Natural killer cell (primary cell): ENCODE measurements at regions not wholly inside any gene's neighbourhood (a gene's known extent, or its start where the extent isn't known, plus 50 kb on each side); places are given as distances from the start of the nearest gene placed in this dataset.
"Not testable (repeated sequence)": the region's sequence is repeated elsewhere in the genome, so short reads cannot be mapped to it uniquely, and the experiment has no call there.

Experiments used
- ATAC-seq, 3 donors: fragments of 150-1000 bp in 2 of 3; fragments of 200-7000 bp in 1 of 3; cut with Tn5 transposase; 1 replicate in 1 of 3; 2 replicates in 2 of 3; pipeline ENCODE4 v1.10.0; 2021; ENCODE audit warnings: mild to moderate bottlenecking in 2 of 3, moderate library complexity in 2 of 3
- DNase-seq, 2 donors: peaks; one replicate each; pipeline versions ENCODE4 v3.0.0 to v3.0.0-alpha.2; 2013 to 2021; ENCODE audit warnings: mixed read lengths in 1 of 2
- H3K27ac ChIP-seq: one replicate; pipeline ENCODE4 v1.5.1; 2013; ENCODE audit warnings: mild to moderate bottlenecking, low read length
- H3K27me3 ChIP-seq: one replicate; pipeline ENCODE4 v1.6.1; 2013; ENCODE audit warnings: low read length; ENCODE audit not compliant: control insufficient read depth, insufficient read depth
- H3K36me3 ChIP-seq: one replicate; pipeline ENCODE4 v1.6.1; 2013; ENCODE audit warnings: low read length; ENCODE audit not compliant: control insufficient read depth, insufficient read depth
- H3K4me1 ChIP-seq: one replicate; pipeline ENCODE4 v1.6.1; 2013; ENCODE audit warnings: low read length; ENCODE audit not compliant: control insufficient read depth, insufficient read depth
- H3K4me3 ChIP-seq: one replicate; pipeline ENCODE4 v1.5.1; 2013; ENCODE audit warnings: low read length
- H3K9me3 ChIP-seq: one replicate; pipeline ENCODE4 v1.6.1; 2013; ENCODE audit warnings: low read length; ENCODE audit not compliant: control insufficient read depth, insufficient read depth
- H3K27ac Mint-ChIP-seq, 2 donors: one replicate each; pipeline ENCODE4 v1.8.0; 2022; ENCODE audit warnings: mild to moderate bottlenecking in 2 of 2, mixed read lengths in 2 of 2, moderate library complexity in 1 of 2
- H3K27me3 Mint-ChIP-seq, 2 donors: one replicate each; pipeline ENCODE4 v1.8.0; 2022; ENCODE audit warnings: low read depth in 2 of 2, mixed read lengths in 2 of 2
- H3K36me3 Mint-ChIP-seq: one replicate; pipeline ENCODE4 v1.8.0; 2022; ENCODE audit warnings: mixed read lengths
- H3K4me1 Mint-ChIP-seq, 2 donors: one replicate each; pipeline ENCODE4 v1.8.0; 2022; ENCODE audit warnings: mixed read lengths in 2 of 2
- H3K4me3 Mint-ChIP-seq: one replicate; pipeline ENCODE4 v1.8.0; 2022; ENCODE audit warnings: mild to moderate bottlenecking, moderate library complexity, mixed read lengths
- H3K9me3 Mint-ChIP-seq, 2 donors: one replicate each; pipeline ENCODE4 v1.8.0; 2022; ENCODE audit warnings: mixed read lengths in 2 of 2
- CTCF ChIP-seq: fragments of 200-600 bp; IDR thresholded peaks from one replicate; pipeline ENCODE4 v1.8.0; 2022; ENCODE audit warnings: antibody characterized with exemption
- WGBS: methylation state at CpG from one replicate; pipeline ENCODE4 v1.1.7; 2013; ENCODE audit warnings: missing lambda C conversion rate; ENCODE audit not compliant: insufficient coverage; 5-methylcytosine and 5-hydroxymethylcytosine counted together
- intact Hi-C: fragments of 100-400 bp; cut with micrococcal nuclease; formaldehyde crosslinking; loops from one replicate; pipeline ENCODE4 v1.14.2; 2022

GRCh38 chr13:80821466-80821865 lies 480.5 kb upstream of the SPRY2 start:
- peaks cover 2 to 4% of the 10 kb centered on the region in 2 donors for H3K9me3 Mint-ChIP-seq
- no peaks in the 10 kb centered on the region for H3K4me1 ChIP-seq
- no peaks in the 10 kb centered on the region for H3K9me3 ChIP-seq
- no peak for TF ChIP-seq CTCF
- H3K27ac ChIP-seq = no peak overlapping the region
- no peaks in the 10 kb centered on the region for H3K27me3 Mint-ChIP-seq
- no peak overlapping the region for H3K27ac Mint-ChIP-seq
- no peak overlapping the region for H3K4me3 ChIP-seq
- no peaks in the 10 kb centered on the region for H3K27me3 ChIP-seq
- no peak overlapping the region for H3K4me3 Mint-ChIP-seq
- H3K36me3 Mint-ChIP-seq = peaks cover 10% of the 10 kb centered on the region
- H3K4me1 Mint-ChIP-seq = no peaks in the 10 kb centered on the region
- no peaks in the 10 kb centered on the region for H3K36me3 ChIP-seq
- ATAC-seq (no peak), DNase-seq (no peak)
- intact Hi-C loops = no loop called here

GRCh38 chr13:80817979-80818378 lies 477.1 kb upstream of the SPRY2 start:
- no peaks in the 10 kb centered on the region for H3K36me3 Mint-ChIP-seq
- no peak overlapping the region for H3K4me3 Mint-ChIP-seq
- Histone ChIP-seq H3K36me3 (no peaks in the 10 kb centered on the region), H3K9me3 (no peaks in the 10 kb centered on the region), H3K4me1 (no peaks in the 10 kb centered on the region), H3K27ac (no peak overlapping the region), H3K27me3 (no peaks in the 10 kb centered on the region), H3K4me3 (no peak overlapping the region)
- no peak for TF ChIP-seq CTCF
- H3K27ac Mint-ChIP-seq = no peak overlapping the region
- no peaks in the 10 kb centered on the region for H3K4me1 Mint-ChIP-seq
- DNase-seq (no peak), ATAC-seq (no peak)
- H3K27me3 Mint-ChIP-seq = no peaks in the 10 kb centered on the region
- H3K9me3 Mint-ChIP-seq = peaks cover 2 to 7% of the 10 kb centered on the region in 2 donors
- intact Hi-C loops = no loop called here
- no CpG with 5 or more reads among the region's 1 CpG for WGBS

- H3K4me3 Mint-ChIP-seq = no peak overlapping the region
- H3K9me3 ChIP-seq = no peaks in the 10 kb centered on the region
- ATAC-seq (no peak), DNase-seq (no peak)
- H3K27ac ChIP-seq = no peak overlapping the region
- intact Hi-C loops = no loop called here
- no peak for TF ChIP-seq CTCF
- no peaks in the 10 kb centered on the region for H3K27me3 ChIP-seq
- peaks cover 5 to 9% of the 10 kb centered on the region in 2 donors for H3K9me3 Mint-ChIP-seq
- H3K36me3 ChIP-seq = no peaks in the 10 kb centered on the region
- no peak overlapping the region for H3K4me3 ChIP-seq
- H3K27me3 Mint-ChIP-seq = no peaks in the 10 kb centered on the region
- H3K36me3 Mint-ChIP-seq = peaks cover 14% of the 10 kb centered on the region
- no peaks in the 10 kb centered on the region for H3K4me1 ChIP-seq
- no peak overlapping the region for H3K27ac Mint-ChIP-seq
- H3K4me1 Mint-ChIP-seq = no peaks in the 10 kb centered on the region
Measured at GRCh38 chr13:80814541-80814940, 473.6 kb upstream of the SPRY2 start.

DNA sequence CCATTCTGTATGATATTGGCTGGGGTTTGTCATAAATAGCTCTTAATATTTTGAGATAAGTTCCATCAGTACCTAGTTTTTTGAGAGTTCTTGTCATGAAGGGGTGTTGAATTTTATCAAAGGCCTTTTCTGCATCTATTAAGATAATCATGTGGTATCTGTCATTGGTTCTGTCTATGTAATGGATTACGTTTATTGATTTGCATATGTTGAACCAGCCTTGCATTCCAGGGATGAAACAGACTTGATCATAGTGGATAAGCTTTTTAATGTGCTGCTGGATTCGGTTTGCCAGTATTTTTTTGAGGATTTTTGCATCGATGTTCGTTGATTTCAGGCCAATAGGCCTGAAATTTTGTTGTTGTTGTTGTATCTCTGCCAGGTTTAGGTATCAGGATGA lies 469.4 kb upstream of the SPRY2 start:
- peaks cover 14% of the 10 kb centered on the region for H3K36me3 Mint-ChIP-seq

More for the DNA sequence above, 469.4 kb upstream of the SPRY2 start:
- H3K4me3 Mint-ChIP-seq, H3K4me1 ChIP-seq, H3K4me1 Mint-ChIP-seq, H3K27me3 Mint-ChIP-seq, intact Hi-C loops, H3K27ac Mint-ChIP-seq, H3K9me3 ChIP-seq, H3K27me3 ChIP-seq, H3K9me3 Mint-ChIP-seq, H3K27ac ChIP-seq, ATAC-seq, H3K4me3 ChIP-seq, DNase-seq, H3K36me3 ChIP-seq: not testable (repeated sequence)
- WGBS = 90% methylated on average over 4 of the region's 4 CpGs
